ENCODE measurements at regions not wholly inside any gene's neighbourhood (a gene's known extent, or its start where the extent isn't known, plus 50 kb on each side); places are given as distances from the start of the nearest gene placed in this dataset.

DNA sequence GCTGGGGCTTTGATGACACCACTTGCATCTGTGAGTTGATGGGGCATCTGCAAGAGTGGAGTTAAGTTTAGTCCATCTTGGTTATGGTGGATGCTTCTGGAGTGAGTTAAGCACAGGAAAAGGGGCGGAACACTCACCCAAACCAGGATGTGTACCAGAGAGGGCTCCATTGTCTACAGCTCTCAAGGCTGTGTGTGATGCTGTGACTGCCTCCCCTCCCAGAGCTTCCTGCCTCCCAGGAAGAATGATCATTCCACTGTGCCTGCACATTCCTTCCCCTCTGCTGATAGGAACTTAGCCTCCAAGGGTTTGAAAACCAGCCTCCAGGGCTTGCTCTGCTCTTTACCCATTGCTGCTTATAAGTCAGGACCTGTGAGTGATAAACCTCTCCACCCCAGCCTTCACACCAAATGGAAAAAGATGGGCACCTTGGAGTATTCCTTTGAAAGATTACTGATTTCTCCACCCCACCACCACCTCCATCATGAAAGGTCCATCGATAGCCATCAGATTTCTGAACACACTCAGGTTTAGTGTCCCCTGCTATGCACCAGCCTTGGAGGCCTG, 160.1 kb upstream of the SPRY4 start:
- TF ChIP-seq, protein P1, sequence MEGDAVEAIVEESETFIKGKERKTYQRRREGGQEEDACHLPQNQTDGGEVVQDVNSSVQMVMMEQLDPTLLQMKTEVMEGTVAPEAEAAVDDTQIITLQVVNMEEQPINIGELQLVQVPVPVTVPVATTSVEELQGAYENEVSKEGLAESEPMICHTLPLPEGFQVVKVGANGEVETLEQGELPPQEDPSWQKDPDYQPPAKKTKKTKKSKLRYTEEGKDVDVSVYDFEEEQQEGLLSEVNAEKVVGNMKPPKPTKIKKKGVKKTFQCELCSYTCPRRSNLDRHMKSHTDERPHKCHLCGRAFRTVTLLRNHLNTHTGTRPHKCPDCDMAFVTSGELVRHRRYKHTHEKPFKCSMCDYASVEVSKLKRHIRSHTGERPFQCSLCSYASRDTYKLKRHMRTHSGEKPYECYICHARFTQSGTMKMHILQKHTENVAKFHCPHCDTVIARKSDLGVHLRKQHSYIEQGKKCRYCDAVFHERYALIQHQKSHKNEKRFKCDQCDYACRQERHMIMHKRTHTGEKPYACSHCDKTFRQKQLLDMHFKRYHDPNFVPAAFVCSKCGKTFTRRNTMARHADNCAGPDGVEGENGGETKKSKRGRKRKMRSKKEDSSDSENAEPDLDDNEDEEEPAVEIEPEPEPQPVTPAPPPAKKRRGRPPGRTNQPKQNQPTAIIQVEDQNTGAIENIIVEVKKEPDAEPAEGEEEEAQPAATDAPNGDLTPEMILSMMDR (IDR thresholded peaks at IDR 0.05): no peak
- TF ChIP-seq POLR2A (IDR thresholded peaks at IDR 0.05): no peak
- no peak for TF ChIP-seq POLR2AphosphoS5 (IDR thresholded peaks at IDR 0.05)
